PFSK-1 (cell line): ENCODE measurements at regions not wholly inside any gene's neighbourhood (a gene's known extent, or its start where the extent isn't known, plus 50 kb on each side); places are given as distances from the start of the nearest gene placed in this dataset.

ENCODE experiments used
- FOXP2 ChIP-seq: optimal IDR thresholded peaks from 2 replicates; pipeline ENCODE3; 2011; ENCODE audit warnings: borderline replicate concordance, control low read depth, inconsistent platforms; ENCODE audit not compliant: insufficient read depth; ENCODE audit errors: extremely low read length, extremely low read depth
- POLR2AphosphoS5 ChIP-seq: IDR thresholded peaks from 2 replicates; pipeline ENCODE4 v1.6.1; 2012; ENCODE audit warnings: low read depth, mild to moderate bottlenecking, control low read depth, low read length, moderate library complexity
- REST ChIP-seq, 2 experiments: IDR thresholded peaks; 2 replicates each; pipeline versions ENCODE4 v1.6.1 to v1.8.0; 2011 to 2012; ENCODE audit warnings: low read depth in 2 of 2, low read length in 2 of 2, control low read depth in 1 of 2, inconsistent platforms in 1 of 2, mild to moderate bottlenecking in 1 of 2, moderate library complexity in 1 of 2; ENCODE audit not compliant: insufficient read depth in 1 of 2
- SIN3A ChIP-seq: IDR thresholded peaks from 2 replicates; pipeline ENCODE4 v1.6.1; 2012; ENCODE audit warnings: mild to moderate bottlenecking, low read length, moderate library complexity, borderline replicate concordance; ENCODE audit not compliant: insufficient read depth
- TAF1 ChIP-seq: IDR thresholded peaks from 2 replicates; pipeline ENCODE4 v1.6.1; 2012; ENCODE audit warnings: low read length, control low read depth, borderline replicate concordance; ENCODE audit not compliant: insufficient read depth

GRCh38 chr3:30286811-30287210 is 319.6 kb upstream of the TGFBR2 start:
- no peak for TF ChIP-seq POLR2AphosphoS5
- TF ChIP-seq SIN3A = no peak

- no peak for TF ChIP-seq FOXP2
- TF ChIP-seq POLR2AphosphoS5 = no peak
- no peak for TF ChIP-seq REST (IDR thresholded peaks at IDR 0.05; ENCODE audit: insufficient read depth in 1 of 2, low read depth in 2 of 2, low read length in 2 of 2)
- no peak for TF ChIP-seq TAF1
- TF ChIP-seq SIN3A = no peak
Observed at GRCh38 chr3:30288830-30289229, 317.6 kb upstream of the TGFBR2 start.

GRCh38 chr3:30289324-30289723 is 317.1 kb upstream of the TGFBR2 start:
- no peak for TF ChIP-seq SIN3A
- TF ChIP-seq REST (IDR thresholded peaks at IDR 0.05; ENCODE audit: insufficient read depth in 1 of 2, low read depth in 2 of 2, low read length in 2 of 2) = no peak
- no peak for TF ChIP-seq POLR2AphosphoS5
- no peak for TF ChIP-seq TAF1
- no peak for TF ChIP-seq FOXP2

- TF ChIP-seq FOXP2 (no peak), SIN3A (no peak), TAF1 (no peak), POLR2AphosphoS5 (no peak), REST (IDR thresholded peaks at IDR 0.05; ENCODE audit: insufficient read depth in 1 of 2, low read depth in 2 of 2, low read length in 2 of 2) (no peak)
Observed at GRCh38 chr3:30289766-30290165, 316.6 kb upstream of the TGFBR2 start.

GRCh38 chr3:30290479-30290878 is 315.9 kb upstream of the TGFBR2 start:
- no peak for TF ChIP-seq REST (IDR thresholded peaks at IDR 0.05; ENCODE audit: insufficient read depth in 1 of 2, low read depth in 2 of 2, low read length in 2 of 2)
- TF ChIP-seq SIN3A = no peak
- no peak for TF ChIP-seq POLR2AphosphoS5
- no peak for TF ChIP-seq FOXP2
- no peak for TF ChIP-seq TAF1
